Hematopoietic multipotent progenitor cell treated with erythropoietin and hydrocortisone succinate and interleukin-3 and kit ligand, for 17 days (in vitro differentiated cells): ENCODE measurements at regions not wholly inside any gene's neighbourhood (a gene's known extent, or its start where the extent isn't known, plus 50 kb on each side); places are given as distances from the start of the nearest gene placed in this dataset.

Experiments used
- DNase-seq: peaks from one replicate; pipeline ENCODE4 v3.0.0-alpha.2; 2015; ENCODE audit warnings: low spot score

DNA sequence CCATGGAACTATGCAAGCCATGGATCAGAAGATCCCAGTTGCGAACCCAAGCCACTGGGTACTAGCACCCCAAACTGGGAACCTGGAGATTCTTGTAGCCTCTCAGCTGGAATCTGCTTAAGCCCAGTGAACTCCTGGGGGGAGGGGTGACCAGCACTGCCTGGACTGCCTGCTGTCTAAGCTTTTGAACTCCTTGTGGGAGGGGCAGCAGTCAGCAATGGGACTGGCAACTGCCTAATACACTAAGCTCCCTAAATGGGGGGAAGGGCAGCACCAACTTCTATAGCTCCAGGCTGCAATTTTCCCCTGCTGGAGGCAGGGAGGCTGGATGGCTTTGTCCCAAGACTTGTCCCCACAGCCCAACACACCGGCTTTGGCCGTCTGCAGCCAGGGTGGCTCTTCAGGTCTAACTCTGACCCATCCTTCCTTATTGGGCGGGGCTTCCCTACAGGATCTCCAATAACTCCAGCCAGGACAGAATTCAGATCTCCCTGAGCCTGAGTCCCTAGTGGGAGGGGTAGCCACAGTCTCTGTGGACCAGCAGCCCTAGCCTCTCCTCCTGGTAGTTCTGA, 485.1 kb downstream of the SOX5 start:
- no peak for DNase-seq

DNA sequence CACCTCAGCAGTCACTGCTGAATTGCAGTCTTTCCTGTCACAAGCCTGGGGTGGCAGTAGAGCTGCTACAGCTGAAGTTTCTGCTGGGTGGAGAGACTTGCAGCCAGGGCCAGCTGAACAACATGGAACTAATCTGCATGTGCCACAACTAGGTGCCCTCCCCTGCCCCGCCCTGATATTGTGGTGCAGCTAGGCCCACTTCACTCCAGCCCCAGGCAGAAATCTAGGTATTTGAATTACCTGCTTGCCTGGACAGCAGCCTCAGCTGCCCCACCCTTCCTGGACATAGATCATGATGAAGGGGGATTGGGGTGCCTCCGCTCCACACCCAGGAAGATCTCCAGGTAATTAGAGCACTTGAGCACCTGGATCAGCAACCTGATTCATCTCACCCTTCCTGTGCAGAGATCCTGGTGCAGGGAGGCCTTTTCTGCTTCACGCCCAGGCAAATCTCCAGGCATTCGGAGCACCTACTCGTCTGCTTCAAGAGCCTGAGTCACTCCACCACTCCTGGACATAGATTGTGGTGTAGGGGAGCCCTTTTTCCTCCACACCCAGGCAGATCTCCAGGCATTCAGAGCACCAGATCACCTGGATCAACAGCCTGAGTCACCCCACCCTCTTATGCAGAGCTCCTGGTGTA, 477.0 kb downstream of the SOX5 start:
- no peak for DNase-seq

DNA sequence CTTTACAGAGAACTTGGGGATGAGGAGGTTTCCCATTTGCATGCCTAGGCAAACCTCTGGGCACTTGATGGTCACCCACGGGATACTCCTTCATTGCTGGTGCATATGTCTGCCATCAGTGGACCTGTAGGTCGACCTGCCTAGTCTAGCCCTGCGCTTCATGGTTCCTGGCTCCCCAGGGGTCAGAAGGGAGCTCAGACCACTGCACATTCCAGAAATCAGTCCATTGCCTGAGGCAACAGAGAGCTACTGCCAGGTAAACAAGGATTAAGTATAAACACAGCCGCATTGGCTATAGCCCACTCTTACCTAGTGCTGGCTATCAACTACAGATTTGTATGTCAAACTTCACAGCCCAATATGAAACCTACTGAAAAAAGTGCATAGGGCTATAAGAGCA, 476.4 kb downstream of the SOX5 start:
- no peak for DNase-seq

DNA sequence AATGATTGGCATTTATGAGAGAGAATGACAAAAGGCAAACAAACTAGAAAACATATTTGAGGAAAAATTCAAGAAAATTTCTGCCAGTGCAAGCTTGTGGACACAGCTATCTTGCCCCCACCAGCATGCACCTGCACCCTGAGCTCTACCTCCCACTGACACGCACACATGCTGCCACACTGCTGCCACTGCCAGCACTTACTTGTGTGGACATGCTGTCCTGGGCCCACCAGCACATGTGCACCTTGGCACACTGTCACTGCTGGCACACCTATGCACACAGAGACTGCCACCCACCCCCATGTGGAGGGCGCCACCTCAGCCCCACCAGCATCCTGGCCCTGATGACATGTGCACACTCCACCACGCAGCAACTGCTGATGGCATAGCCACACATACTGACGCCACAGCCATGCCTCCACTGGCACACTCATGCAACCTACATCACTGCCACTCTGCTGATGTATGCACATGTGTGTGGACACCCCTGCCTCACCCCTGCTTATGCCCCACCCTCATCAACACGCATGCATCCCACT, 475.0 kb downstream of the SOX5 start:
- DNase-seq: no peak
